ENCODE measurements at regions not wholly inside any gene's neighbourhood (a gene's known extent, or its start where the extent isn't known, plus 50 kb on each side); places are given as distances from the start of the nearest gene placed in this dataset.

DNA sequence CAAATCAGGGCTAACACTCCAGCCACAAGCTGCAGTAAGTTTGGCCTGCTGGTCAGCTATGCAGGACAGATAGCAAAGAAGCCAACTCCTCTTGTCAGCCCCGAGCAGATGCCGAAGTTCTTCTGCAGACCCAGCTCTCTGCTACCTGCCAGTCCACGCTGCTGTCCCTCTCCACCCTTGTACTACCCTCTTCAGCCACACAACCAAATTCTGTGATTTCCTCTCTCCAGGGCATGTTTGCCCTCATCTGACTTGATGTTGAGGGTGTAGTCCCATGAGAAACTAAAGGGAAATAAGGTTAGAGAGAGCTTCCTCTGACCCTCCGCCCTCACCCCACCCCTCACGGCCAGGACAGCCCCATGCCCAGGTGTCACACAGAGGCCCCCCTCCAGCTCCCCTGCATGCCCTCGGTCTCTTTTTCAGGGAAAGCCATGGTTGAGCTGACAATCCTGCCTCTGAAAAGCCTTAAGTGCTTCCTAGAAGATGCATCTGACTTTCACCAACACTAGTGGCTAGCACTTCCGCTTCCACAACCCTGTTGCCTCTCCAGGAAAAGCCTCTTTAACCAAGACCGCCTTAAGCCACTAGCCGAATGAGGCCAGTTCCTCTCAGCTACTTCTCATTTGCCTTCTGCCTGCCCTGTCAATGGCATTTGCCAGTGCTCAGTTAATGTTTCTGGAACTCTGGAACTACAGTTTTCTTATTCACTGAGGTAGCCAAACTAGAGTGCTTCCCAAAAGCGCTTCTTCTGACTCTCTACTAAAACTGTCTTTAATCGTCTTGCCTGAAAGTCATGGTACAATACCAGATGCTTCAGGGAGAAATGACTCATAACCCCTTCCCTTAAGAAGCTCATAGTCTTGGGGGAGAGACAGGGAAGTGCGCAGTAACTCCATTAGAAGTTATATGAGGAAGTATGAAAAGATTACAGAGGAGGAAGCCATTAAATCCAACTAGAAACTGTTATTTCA lies 300.4 kb upstream of the STT3B start:
- no peaks in the 10 kb centered on the region for H3F3A ChIP-seq (ENCODE audit: insufficient read depth, low read length)
- H3K36me3 ChIP-seq (ENCODE audit: insufficient read depth, low read length) = no peaks in the 10 kb centered on the region
- H3K4me1 ChIP-seq (ENCODE audit: insufficient read depth, low read length, severe bottlenecking) = peaks cover 5% of the 10 kb centered on the region
- H3K9me2 ChIP-seq (ENCODE audit: low read depth, low read length) = no peaks in the 10 kb centered on the region
- H2AFZ ChIP-seq (ENCODE audit: low read length) = no peak overlapping the region
- TF ChIP-seq, protein P1, sequence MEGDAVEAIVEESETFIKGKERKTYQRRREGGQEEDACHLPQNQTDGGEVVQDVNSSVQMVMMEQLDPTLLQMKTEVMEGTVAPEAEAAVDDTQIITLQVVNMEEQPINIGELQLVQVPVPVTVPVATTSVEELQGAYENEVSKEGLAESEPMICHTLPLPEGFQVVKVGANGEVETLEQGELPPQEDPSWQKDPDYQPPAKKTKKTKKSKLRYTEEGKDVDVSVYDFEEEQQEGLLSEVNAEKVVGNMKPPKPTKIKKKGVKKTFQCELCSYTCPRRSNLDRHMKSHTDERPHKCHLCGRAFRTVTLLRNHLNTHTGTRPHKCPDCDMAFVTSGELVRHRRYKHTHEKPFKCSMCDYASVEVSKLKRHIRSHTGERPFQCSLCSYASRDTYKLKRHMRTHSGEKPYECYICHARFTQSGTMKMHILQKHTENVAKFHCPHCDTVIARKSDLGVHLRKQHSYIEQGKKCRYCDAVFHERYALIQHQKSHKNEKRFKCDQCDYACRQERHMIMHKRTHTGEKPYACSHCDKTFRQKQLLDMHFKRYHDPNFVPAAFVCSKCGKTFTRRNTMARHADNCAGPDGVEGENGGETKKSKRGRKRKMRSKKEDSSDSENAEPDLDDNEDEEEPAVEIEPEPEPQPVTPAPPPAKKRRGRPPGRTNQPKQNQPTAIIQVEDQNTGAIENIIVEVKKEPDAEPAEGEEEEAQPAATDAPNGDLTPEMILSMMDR (IDR thresholded peaks at IDR 0.05; ENCODE audit: low read length) = no peak
- no peak for TF ChIP-seq EZH2 (IDR thresholded peaks at IDR 0.05; ENCODE audit: borderline replicate concordance, low read length)
- H3K4me2 ChIP-seq (ENCODE audit: low read length) = no peak overlapping the region
- no peaks in the 10 kb centered on the region for H4K20me1 ChIP-seq (ENCODE audit: insufficient read depth, low read length)
- H3K27ac ChIP-seq (ENCODE audit: low read depth, low read length, poor library complexity, severe bottlenecking) = no peak overlapping the region
- no peaks in the 10 kb centered on the region for H3K9me3 ChIP-seq (ENCODE audit: low read length)
- H3K27me3 ChIP-seq (ENCODE audit: insufficient read depth, low read length) = no peaks in the 10 kb centered on the region
- no peak overlapping the region for H3K4me3 ChIP-seq (ENCODE audit: low read depth, low read length, poor library complexity, severe bottlenecking)
- no peak overlapping the region for H3K9ac ChIP-seq (ENCODE audit: low read length)
- H3K79me2 ChIP-seq (ENCODE audit: insufficient read depth, low read length) = no peaks in the 10 kb centered on the region

DNA sequence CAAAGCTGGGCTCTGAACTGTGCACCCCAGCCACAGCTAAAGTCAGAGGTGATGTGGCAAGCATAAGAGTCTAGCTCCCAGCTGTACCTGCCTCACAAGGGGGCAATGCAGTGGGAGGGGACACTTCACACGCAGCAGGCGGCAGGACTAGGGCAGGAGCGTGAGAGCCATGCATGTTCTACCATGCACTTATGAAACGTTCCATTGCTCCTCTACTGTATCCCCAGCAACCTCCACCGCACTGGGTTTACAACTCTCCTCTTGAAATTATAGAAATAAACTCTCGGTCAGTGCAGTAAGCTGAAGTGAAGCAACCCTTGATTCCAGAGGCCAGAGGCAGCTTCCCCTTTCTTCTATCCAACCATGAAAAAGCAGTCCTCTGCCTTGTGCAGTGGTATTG lies 298.6 kb upstream of the STT3B start:
- Histone ChIP-seq H3K36me3 (ENCODE audit: insufficient read depth, low read length) (no peaks in the 10 kb centered on the region), H3F3A (ENCODE audit: insufficient read depth, low read length) (no peaks in the 10 kb centered on the region), H2AFZ (ENCODE audit: low read length) (no peak overlapping the region), H4K20me1 (ENCODE audit: insufficient read depth, low read length) (no peaks in the 10 kb centered on the region), H3K9me2 (ENCODE audit: low read depth, low read length) (no peaks in the 10 kb centered on the region), H3K79me2 (ENCODE audit: insufficient read depth, low read length) (no peaks in the 10 kb centered on the region), H3K4me1 (ENCODE audit: insufficient read depth, low read length, severe bottlenecking) (no peaks in the 10 kb centered on the region), H3K9me3 (ENCODE audit: low read length) (no peaks in the 10 kb centered on the region), H3K9ac (ENCODE audit: low read length) (no peak overlapping the region), H3K27me3 (ENCODE audit: insufficient read depth, low read length) (no peaks in the 10 kb centered on the region), H3K27ac (ENCODE audit: low read depth, low read length, poor library complexity, severe bottlenecking) (no peak overlapping the region), H3K4me3 (ENCODE audit: low read depth, low read length, poor library complexity, severe bottlenecking) (no peak overlapping the region), H3K4me2 (ENCODE audit: low read length) (no peak overlapping the region)
- TF ChIP-seq, protein P1 (IDR thresholded peaks at IDR 0.05; ENCODE audit: low read length) = no peak
- TF ChIP-seq EZH2 (IDR thresholded peaks at IDR 0.05; ENCODE audit: borderline replicate concordance, low read length) = no peak

DNA sequence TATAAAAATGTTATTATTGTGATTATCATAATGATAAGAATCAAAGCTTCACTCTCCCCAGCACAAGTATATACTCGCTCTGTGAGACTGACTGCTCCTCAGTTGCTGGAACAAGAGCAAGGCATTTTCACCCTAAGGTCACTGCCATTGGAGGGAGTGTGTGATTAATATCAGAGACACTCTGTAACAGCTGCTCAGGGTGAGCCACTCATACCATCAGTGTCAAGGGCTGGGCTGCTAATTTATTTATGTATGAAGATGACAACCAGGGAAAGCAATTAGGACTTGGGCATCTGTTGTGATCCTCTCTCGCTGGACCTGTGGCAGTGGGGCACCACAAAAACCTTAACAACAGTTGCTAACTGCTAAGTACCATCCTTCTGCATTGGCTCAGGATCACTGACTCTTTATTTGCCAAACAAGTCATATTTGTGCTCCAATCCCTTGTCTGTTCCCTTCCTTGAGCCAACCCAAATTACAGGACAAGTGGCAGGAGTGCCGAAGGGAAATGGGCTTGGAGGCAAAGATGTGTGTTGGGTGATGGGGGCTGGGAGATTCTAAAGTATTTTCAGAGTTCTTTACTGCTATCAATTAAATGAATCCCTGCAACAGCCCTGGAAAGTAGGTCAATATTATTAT lies 297.5 kb upstream of the STT3B start:
- H3K27me3 ChIP-seq (ENCODE audit: insufficient read depth, low read length) = no peaks in the 10 kb centered on the region
- H4K20me1 ChIP-seq (ENCODE audit: insufficient read depth, low read length) = no peaks in the 10 kb centered on the region
- no peaks in the 10 kb centered on the region for H3K9me2 ChIP-seq (ENCODE audit: low read depth, low read length)
- no peaks in the 10 kb centered on the region for H3K36me3 ChIP-seq (ENCODE audit: insufficient read depth, low read length)
- H3F3A ChIP-seq (ENCODE audit: insufficient read depth, low read length) = no peaks in the 10 kb centered on the region
- H3K79me2 ChIP-seq (ENCODE audit: insufficient read depth, low read length) = no peaks in the 10 kb centered on the region
- no peak overlapping the region for H2AFZ ChIP-seq (ENCODE audit: low read length)
- no peak overlapping the region for H3K27ac ChIP-seq (ENCODE audit: low read depth, low read length, poor library complexity, severe bottlenecking)
- H3K9me3 ChIP-seq (ENCODE audit: low read length) = no peaks in the 10 kb centered on the region
- H3K9ac ChIP-seq (ENCODE audit: low read length) = no peak overlapping the region
- no peak overlapping the region for H3K4me3 ChIP-seq (ENCODE audit: low read depth, low read length, poor library complexity, severe bottlenecking)
- no peak overlapping the region for H3K4me2 ChIP-seq (ENCODE audit: low read length)
- TF ChIP-seq EZH2 (IDR thresholded peaks at IDR 0.05; ENCODE audit: borderline replicate concordance, low read length) = no peak
- TF ChIP-seq, protein P1 (IDR thresholded peaks at IDR 0.05; ENCODE audit: low read length) = no peak
- no peaks in the 10 kb centered on the region for H3K4me1 ChIP-seq (ENCODE audit: insufficient read depth, low read length, severe bottlenecking)
